Fibroblast of lung (primary cell): ENCODE measurements at regions not wholly inside any gene's neighbourhood (a gene's known extent, or its start where the extent isn't known, plus 50 kb on each side); places are given as distances from the start of the nearest gene placed in this dataset.

Experiments used
- EZH2 ChIP-seq: IDR thresholded peaks from 2 replicates; pipeline ENCODE4 v1.5.1; 2012; ENCODE audit warnings: low read length, control low read depth, mild to moderate bottlenecking; ENCODE audit errors: missing control alignments
- TF ChIP-seq, protein P1 (sequence below), 2 donors: IDR thresholded peaks in 1 of 2; conservative IDR thresholded peaks in 1 of 2; 1 replicate in 1 of 2; 2 replicates in 1 of 2; pipeline ENCODE4 v1.5.1; 2011 to 2012; ENCODE audit warnings: low read length in 2 of 2, control low read depth in 1 of 2, inconsistent platforms in 1 of 2, low read depth in 1 of 2, mild to moderate bottlenecking in 1 of 2

DNA sequence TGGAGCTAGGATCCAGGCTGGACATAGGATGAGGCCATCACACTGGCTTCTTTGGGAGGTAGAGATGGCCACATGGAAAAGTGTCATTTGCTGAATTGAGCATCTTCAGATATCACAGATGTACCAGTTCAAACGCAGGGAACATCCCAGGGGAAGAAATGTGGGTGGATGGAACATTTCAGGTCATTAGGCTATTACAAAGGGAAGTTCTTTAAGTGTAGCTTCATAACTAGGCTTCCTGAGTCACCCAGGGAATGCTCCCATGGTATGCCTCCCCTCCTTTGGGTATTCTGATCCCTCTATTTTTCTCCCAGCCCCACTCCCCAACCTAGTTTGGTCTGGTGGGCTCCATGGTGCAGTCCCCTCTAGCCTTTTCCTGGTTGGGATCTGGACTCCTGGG, 69.8 kb upstream of the IRX3 start:
- TF ChIP-seq, protein P1, sequence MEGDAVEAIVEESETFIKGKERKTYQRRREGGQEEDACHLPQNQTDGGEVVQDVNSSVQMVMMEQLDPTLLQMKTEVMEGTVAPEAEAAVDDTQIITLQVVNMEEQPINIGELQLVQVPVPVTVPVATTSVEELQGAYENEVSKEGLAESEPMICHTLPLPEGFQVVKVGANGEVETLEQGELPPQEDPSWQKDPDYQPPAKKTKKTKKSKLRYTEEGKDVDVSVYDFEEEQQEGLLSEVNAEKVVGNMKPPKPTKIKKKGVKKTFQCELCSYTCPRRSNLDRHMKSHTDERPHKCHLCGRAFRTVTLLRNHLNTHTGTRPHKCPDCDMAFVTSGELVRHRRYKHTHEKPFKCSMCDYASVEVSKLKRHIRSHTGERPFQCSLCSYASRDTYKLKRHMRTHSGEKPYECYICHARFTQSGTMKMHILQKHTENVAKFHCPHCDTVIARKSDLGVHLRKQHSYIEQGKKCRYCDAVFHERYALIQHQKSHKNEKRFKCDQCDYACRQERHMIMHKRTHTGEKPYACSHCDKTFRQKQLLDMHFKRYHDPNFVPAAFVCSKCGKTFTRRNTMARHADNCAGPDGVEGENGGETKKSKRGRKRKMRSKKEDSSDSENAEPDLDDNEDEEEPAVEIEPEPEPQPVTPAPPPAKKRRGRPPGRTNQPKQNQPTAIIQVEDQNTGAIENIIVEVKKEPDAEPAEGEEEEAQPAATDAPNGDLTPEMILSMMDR (conservative IDR thresholded peaks at IDR 0.05 in 1 of 2, IDR thresholded peaks at IDR 0.05 in 1 of 2; ENCODE audit: low read depth in 1 of 2, low read length in 2 of 2), result no peak
- no peak for TF ChIP-seq EZH2
